Colonic mucosa (tissue), 4 donors: ENCODE measurements at regions not wholly inside any gene's neighbourhood (a gene's known extent, or its start where the extent isn't known, plus 50 kb on each side); places are given as distances from the start of the nearest gene placed in this dataset.

Source experiments
- DNase-seq: peaks from one replicate; pipeline ENCODE4 v3.0.0-alpha.2; 2020
- H3K27ac ChIP-seq: fragments of 200-600 bp; one replicate; pipeline ENCODE4 v1.8.0; 2021
- H3K27me3 ChIP-seq: fragments of 200-600 bp; one replicate; pipeline ENCODE4 v1.8.0; 2021
- H3K36me3 ChIP-seq: fragments of 200-600 bp; one replicate; pipeline ENCODE4 v1.8.0; 2021
- H3K4me1 ChIP-seq: fragments of 200-600 bp; one replicate; pipeline ENCODE4 v1.8.0; 2021; ENCODE audit warnings: mild to moderate bottlenecking
- H3K4me3 ChIP-seq: fragments of 200-600 bp; one replicate; pipeline ENCODE4 v1.8.0; 2021
- H3K9ac ChIP-seq, 2 donors: one replicate each; pipeline ENCODE4 v1.7.0; 2013; ENCODE audit warnings: control low read depth in 2 of 2, low read depth in 2 of 2, low read length in 2 of 2
- H3K9me3 ChIP-seq: fragments of 200-600 bp; one replicate; pipeline ENCODE4 v1.8.0; 2021
- intact Hi-C: fragments of 100-400 bp; cut with DNase I; formaldehyde crosslinking; loops from one replicate; pipeline ENCODE4 v1.14.1; 2022
- TF ChIP-seq, protein P1 (sequence below): fragments of 200-600 bp; IDR thresholded peaks from one replicate; pipeline ENCODE4 v1.8.0; 2022; ENCODE audit warnings: antibody characterized with exemption, mild to moderate bottlenecking
- donor health status: healthy.
- donor health status: DM: no; HTN: no; CAD: no.
- donor health status: DM: no; HTN: no; CAD: no.

DNA sequence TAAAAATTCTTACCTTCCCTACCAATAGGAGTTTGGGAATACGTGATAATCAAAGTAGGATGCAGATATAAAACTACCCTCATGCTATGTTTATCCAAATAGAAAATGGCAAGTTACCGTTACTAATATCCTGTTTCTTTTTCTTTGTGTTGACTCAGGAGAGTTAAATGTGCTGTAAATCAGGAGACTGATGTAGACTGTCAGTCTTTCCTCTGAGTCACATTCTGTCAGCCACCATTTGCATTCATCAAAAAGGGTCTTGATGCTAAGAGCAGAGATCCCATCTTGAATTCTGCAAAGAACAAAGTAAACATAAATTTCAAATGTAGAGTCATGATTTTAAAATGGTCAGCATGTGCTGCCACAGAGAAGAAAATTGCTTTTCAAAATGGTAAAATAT lies 712.8 kb downstream of the SOCS6 start:
- Histone ChIP-seq H3K27ac (no peak overlapping the region), H3K36me3 (no peaks in the 10 kb centered on the region), H3K27me3 (no peaks in the 10 kb centered on the region), H3K9ac (no peak overlapping the region), H3K4me3 (no peak overlapping the region), H3K9me3 (no peaks in the 10 kb centered on the region), H3K4me1 (no peaks in the 10 kb centered on the region)
- intact Hi-C loops, result no loop called here
- TF ChIP-seq, protein P1, sequence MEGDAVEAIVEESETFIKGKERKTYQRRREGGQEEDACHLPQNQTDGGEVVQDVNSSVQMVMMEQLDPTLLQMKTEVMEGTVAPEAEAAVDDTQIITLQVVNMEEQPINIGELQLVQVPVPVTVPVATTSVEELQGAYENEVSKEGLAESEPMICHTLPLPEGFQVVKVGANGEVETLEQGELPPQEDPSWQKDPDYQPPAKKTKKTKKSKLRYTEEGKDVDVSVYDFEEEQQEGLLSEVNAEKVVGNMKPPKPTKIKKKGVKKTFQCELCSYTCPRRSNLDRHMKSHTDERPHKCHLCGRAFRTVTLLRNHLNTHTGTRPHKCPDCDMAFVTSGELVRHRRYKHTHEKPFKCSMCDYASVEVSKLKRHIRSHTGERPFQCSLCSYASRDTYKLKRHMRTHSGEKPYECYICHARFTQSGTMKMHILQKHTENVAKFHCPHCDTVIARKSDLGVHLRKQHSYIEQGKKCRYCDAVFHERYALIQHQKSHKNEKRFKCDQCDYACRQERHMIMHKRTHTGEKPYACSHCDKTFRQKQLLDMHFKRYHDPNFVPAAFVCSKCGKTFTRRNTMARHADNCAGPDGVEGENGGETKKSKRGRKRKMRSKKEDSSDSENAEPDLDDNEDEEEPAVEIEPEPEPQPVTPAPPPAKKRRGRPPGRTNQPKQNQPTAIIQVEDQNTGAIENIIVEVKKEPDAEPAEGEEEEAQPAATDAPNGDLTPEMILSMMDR, result no peak
- DNase-seq, result no peak

DNA sequence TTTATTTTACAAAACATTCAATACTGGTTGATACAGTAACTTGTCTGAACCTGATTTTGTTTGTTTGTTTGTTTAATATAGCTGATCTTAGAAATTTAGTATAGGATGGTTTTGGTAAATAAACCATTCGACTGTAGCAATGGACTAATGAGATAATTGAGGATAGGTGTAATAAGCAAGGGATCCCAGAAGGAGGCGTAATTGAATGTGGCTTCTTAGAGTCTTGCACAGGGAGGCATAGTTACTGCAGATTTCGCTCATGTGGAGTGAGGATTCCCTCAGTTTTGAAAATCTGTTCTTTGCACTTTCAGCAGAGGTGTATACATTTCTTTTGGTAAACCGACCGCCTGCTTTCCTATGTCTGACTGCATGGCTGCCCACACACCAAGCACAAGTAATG lies 709.6 kb downstream of the SOCS6 start:
- Histone ChIP-seq H3K27me3 (no peaks in the 10 kb centered on the region), H3K36me3 (no peaks in the 10 kb centered on the region), H3K9me3 (no peaks in the 10 kb centered on the region), H3K27ac (no peak overlapping the region), H3K4me3 (no peak overlapping the region), H3K9ac (no peak overlapping the region), H3K4me1 (no peaks in the 10 kb centered on the region)
- TF ChIP-seq, protein P1, result no peak
- no peak for DNase-seq
- intact Hi-C loops, result no loop called here

DNA sequence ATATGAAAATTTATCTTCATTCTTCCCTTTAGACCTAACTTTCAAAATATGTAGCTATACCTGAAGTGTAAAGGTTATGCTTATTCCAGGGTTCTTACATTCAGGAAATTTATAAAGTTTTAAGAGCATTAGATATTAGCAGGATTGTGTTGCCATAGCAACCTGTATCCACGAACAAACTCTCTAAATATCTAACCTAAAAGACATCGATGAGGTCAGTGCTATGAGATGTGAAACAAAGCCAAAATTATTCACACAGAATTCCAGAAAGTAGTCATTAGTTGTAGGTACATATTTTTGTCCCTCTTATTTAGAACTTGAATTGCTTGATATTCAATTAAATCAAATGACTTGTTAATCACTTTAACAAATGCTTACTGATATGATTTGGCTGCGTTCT lies 705.3 kb downstream of the SOCS6 start:
- no peaks in the 10 kb centered on the region for H3K36me3 ChIP-seq
- intact Hi-C loops, result no loop called here
- H3K9me3 ChIP-seq, result no peaks in the 10 kb centered on the region
- no peaks in the 10 kb centered on the region for H3K27me3 ChIP-seq
- no peak overlapping the region for H3K4me3 ChIP-seq
- no peaks in the 10 kb centered on the region for H3K4me1 ChIP-seq
- no peak overlapping the region for H3K27ac ChIP-seq
- TF ChIP-seq, protein P1, result no peak
- H3K9ac ChIP-seq, result no peak overlapping the region
- no peak for DNase-seq

DNA sequence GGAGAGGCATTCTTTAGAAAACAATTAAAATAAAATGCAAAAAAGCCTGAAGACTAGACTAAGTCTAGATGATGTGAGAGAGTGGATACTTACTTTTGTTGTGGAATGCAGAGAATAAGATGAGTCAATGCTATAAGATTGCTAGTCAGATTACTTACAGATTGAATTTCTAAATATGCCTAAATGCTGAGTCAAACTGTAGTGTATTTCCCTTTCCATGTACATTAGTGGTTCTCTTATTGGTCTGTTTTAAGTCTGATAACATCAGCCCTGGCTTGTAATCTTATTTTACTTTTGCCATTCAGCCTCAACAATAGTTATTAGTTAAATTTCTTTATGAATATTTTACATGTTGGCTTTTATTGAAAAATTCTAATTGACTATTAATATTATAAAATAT lies 702.7 kb downstream of the SOCS6 start:
- no peaks in the 10 kb centered on the region for H3K36me3 ChIP-seq
- H3K9me3 ChIP-seq, result no peaks in the 10 kb centered on the region
- no peaks in the 10 kb centered on the region for H3K4me1 ChIP-seq
- intact Hi-C loops, result no loop called here
- no peak overlapping the region for H3K9ac ChIP-seq
- TF ChIP-seq, protein P1, result no peak
- no peaks in the 10 kb centered on the region for H3K27me3 ChIP-seq
- H3K27ac ChIP-seq, result no peak overlapping the region
- no peak for DNase-seq
- no peak overlapping the region for H3K4me3 ChIP-seq

DNA sequence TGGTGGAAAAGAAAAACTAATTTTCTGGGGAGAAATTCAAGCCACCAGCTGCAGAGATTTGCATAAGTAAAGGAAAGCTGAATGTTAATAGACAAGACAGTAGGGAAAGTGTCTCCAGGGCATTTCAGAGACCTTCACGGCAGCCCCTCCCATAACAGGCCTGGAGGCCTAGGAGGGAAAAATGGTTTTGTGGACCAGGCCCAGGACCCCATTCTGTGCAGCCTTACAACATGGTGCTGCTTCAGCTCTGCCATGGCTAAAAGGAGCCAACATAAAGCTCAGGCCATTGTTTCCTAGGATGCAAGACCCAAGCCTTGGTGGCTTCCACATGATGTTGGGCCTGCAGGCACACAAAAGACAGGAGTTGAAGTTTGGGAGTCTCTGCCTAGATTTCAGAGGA lies 697.1 kb downstream of the SOCS6 start:
- no peaks in the 10 kb centered on the region for H3K9me3 ChIP-seq
- TF ChIP-seq, protein P1, result no peak
- intact Hi-C loops, result no loop called here
- H3K4me1 ChIP-seq, result no peaks in the 10 kb centered on the region
- H3K36me3 ChIP-seq, result no peaks in the 10 kb centered on the region
- no peak overlapping the region for H3K9ac ChIP-seq
- DNase-seq, result no peak
- H3K4me3 ChIP-seq, result no peak overlapping the region
- no peaks in the 10 kb centered on the region for H3K27me3 ChIP-seq
- H3K27ac ChIP-seq, result no peak overlapping the region

DNA sequence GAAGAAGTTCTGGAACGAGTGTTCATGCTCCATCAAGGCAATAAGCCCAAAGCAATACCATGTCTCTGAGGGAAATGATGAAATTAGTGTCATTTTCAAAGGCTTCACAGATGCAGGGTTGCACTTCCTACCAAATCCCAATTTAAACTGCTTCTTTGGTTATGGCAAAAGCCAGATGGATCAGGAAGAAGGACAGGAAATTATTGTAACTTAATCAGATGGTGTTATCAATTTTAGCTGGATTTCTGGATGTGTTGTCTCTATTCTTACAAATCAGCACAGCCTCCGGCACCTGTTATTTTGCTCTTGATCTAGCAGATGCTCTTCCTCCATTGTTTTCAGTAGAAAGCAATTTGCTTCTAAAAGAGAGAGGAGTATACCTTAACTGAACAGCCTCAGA lies 693.4 kb downstream of the SOCS6 start:
- intact Hi-C loops, result no loop called here
- Histone ChIP-seq H3K9me3 (no peaks in the 10 kb centered on the region), H3K36me3 (no peaks in the 10 kb centered on the region), H3K4me1 (no peaks in the 10 kb centered on the region), H3K27me3 (no peaks in the 10 kb centered on the region), H3K9ac (no peak overlapping the region), H3K4me3 (no peak overlapping the region), H3K27ac (no peak overlapping the region)
- no peak for DNase-seq
- TF ChIP-seq, protein P1, result no peak
